Uterus (tissue), 2 donors: ENCODE measurements at regions not wholly inside any gene's neighbourhood (a gene's known extent, or its start where the extent isn't known, plus 50 kb on each side); places are given as distances from the start of the nearest gene placed in this dataset.

Experiments
- CTCF ChIP-seq, 4 experiments: fragments of 200-600 bp in 2 of 4; fragments of 450-650 bp in 2 of 4; sonication (generic) in 2 of 4; IDR thresholded peaks; one replicate each; pipeline ENCODE4 v1.5.1; 2016 to 2019; ENCODE audit warnings: antibody characterized with exemption in 4 of 4, mild to moderate bottlenecking in 2 of 4, moderate library complexity in 1 of 4
- POLR2A ChIP-seq, 2 donors: fragments of 450-650 bp; IDR thresholded peaks; one replicate each; pipeline ENCODE4 v1.6.1; 2016; ENCODE audit warnings: antibody characterized with exemption in 2 of 2, mild to moderate bottlenecking in 1 of 2, moderate library complexity in 1 of 2

DNA sequence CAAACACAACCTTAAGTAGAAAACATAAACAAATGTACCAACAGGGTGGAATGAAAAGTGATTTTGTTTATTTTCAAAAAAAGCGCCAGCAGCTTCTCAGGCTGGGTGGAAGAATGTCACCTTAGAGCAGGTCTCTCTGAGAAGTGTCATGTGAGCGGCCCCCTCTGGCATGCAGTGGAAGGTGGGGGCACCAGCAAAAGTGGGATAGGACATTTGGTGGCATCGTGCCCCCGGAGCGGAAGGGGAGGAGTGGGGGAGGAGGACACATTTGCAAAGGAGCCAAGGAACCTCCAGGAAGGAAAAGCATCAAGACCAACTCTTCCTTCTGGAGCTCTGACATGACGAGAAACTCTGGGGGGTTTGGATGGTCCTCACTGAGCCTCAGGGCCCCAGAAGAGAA is 635.3 kb downstream of the UQCRFS1 start:
- TF ChIP-seq CTCF (IDR thresholded peaks at IDR 0.05) (no peak), POLR2A (IDR thresholded peaks at IDR 0.05) (no peak)
